Smooth muscle cell (in vitro differentiated cells): ENCODE measurements at regions not wholly inside any gene's neighbourhood (a gene's known extent, or its start where the extent isn't known, plus 50 kb on each side); places are given as distances from the start of the nearest gene placed in this dataset.

Experiments used
- DNase-seq: peaks from one replicate; lab custom pipeline; 2025; ENCODE audit not compliant: unreplicated experiment; lab: John Stamatoyannopoulos, UW
- H2AFZ ChIP-seq: fragments of 200-600 bp; sonication (generic); 2 replicates; pipeline ENCODE4 v1.6.0; 2016; ENCODE audit warnings: antibody characterized with exemption, low read depth, mild to moderate bottlenecking
- H3F3A ChIP-seq: fragments of 200-600 bp; sonication (generic); 2 replicates; pipeline ENCODE4 v1.6.0; 2017; ENCODE audit warnings: antibody characterized with exemption, low read depth
- H3K27ac ChIP-seq: fragments of 200-600 bp; sonication (generic); 2 replicates; pipeline ENCODE4 v1.5.1; 2016; ENCODE audit warnings: low read depth, mild to moderate bottlenecking
- H3K27me3 ChIP-seq: fragments of 200-600 bp; sonication (generic); 2 replicates; pipeline ENCODE4 v1.6.1; 2016; ENCODE audit warnings: low read depth, mild to moderate bottlenecking
- H3K36me3 ChIP-seq: fragments of 200-600 bp; sonication (generic); 2 replicates; pipeline ENCODE4 v1.5.1; 2016; ENCODE audit warnings: low read depth
- H3K4me1 ChIP-seq: fragments of 200-600 bp; sonication (generic); 2 replicates; pipeline ENCODE4 v1.5.1; 2016; ENCODE audit warnings: low read depth
- H3K4me2 ChIP-seq: fragments of 200-600 bp; sonication (generic); 2 replicates; pipeline ENCODE4 v1.6.0; 2016; ENCODE audit warnings: mild to moderate bottlenecking
- H3K4me3 ChIP-seq: fragments of 200-600 bp; sonication (generic); 2 replicates; pipeline ENCODE4 v1.5.1; 2016; ENCODE audit warnings: mild to moderate bottlenecking
- H3K79me2 ChIP-seq: fragments of 200-600 bp; sonication (generic); 2 replicates; pipeline ENCODE4 v1.6.0; 2016; ENCODE audit warnings: low read depth, mild to moderate bottlenecking
- H3K9ac ChIP-seq: fragments of 200-600 bp; sonication (generic); 2 replicates; pipeline ENCODE4 v1.6.0; 2016; ENCODE audit warnings: low read depth
- H3K9me3 ChIP-seq: fragments of 200-600 bp; sonication (generic); replicated peaks from 2 replicates; pipeline ENCODE4 v1.5.1; 2016; ENCODE audit warnings: low read depth
- H4K20me1 ChIP-seq: fragments of 200-600 bp; sonication (generic); 2 replicates; pipeline ENCODE4 v1.6.0; 2016; ENCODE audit warnings: low read depth
- WGBS: methylation state at CpG from one replicate; pipeline ENCODE4 v1.1.7; 2016; ENCODE audit warnings: low lambda C conversion rate; 5-methylcytosine and 5-hydroxymethylcytosine counted together
- TF ChIP-seq, protein P1 (sequence below): fragments of 200-600 bp; sonication (generic); IDR thresholded peaks from 2 replicates; pipeline ENCODE4 v1.5.1; 2017; ENCODE audit warnings: borderline replicate concordance, mild to moderate bottlenecking, antibody characterized with exemption; ENCODE audit not compliant: insufficient read depth, poor library complexity, severe bottlenecking

GRCh38 chr3:152959307-152959706, 124.4 kb downstream of the P2RY1 start:
- WGBS, result 78% methylated on average over 3 of the region's 3 CpGs
- Histone ChIP-seq H3K79me2 (no peaks in the 10 kb centered on the region), H2AFZ (no peak overlapping the region), H3K4me2 (no peak overlapping the region), H3K4me3 (no peak overlapping the region), H3K27ac (no peak overlapping the region), H3K4me1 (no peaks in the 10 kb centered on the region), H3F3A (no peaks in the 10 kb centered on the region), H3K27me3 (no peaks in the 10 kb centered on the region), H3K36me3 (no peaks in the 10 kb centered on the region), H4K20me1 (no peaks in the 10 kb centered on the region), H3K9me3 (no peaks in the 10 kb centered on the region), H3K9ac (no peak overlapping the region)
- TF ChIP-seq, protein P1, sequence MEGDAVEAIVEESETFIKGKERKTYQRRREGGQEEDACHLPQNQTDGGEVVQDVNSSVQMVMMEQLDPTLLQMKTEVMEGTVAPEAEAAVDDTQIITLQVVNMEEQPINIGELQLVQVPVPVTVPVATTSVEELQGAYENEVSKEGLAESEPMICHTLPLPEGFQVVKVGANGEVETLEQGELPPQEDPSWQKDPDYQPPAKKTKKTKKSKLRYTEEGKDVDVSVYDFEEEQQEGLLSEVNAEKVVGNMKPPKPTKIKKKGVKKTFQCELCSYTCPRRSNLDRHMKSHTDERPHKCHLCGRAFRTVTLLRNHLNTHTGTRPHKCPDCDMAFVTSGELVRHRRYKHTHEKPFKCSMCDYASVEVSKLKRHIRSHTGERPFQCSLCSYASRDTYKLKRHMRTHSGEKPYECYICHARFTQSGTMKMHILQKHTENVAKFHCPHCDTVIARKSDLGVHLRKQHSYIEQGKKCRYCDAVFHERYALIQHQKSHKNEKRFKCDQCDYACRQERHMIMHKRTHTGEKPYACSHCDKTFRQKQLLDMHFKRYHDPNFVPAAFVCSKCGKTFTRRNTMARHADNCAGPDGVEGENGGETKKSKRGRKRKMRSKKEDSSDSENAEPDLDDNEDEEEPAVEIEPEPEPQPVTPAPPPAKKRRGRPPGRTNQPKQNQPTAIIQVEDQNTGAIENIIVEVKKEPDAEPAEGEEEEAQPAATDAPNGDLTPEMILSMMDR, result no peak
- DNase-seq, result no peak

DNA sequence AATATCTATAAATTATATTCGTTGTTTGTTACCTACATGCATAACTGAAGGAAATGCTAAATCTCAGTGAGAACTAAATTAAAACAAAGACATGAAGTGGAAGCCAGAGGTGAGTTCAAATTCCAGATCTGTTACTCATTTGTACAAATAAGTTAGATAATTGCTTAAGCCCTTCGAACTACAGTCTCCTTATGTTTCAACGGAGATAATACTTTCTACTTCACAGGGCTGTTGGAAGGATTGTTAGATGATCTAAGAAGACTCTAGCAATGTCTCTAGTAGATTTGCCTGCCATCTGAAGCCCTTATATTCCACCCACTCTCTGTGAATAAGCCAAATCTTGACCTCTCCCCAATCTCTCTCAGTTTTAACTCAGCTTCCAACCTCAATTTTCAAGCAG, 125.8 kb downstream of the P2RY1 start:
- no peaks in the 10 kb centered on the region for H3K9me3 ChIP-seq
- no peaks in the 10 kb centered on the region for H3K79me2 ChIP-seq
- no peak overlapping the region for H3K27ac ChIP-seq
- no peak overlapping the region for H3K4me2 ChIP-seq
- H3F3A ChIP-seq, result no peaks in the 10 kb centered on the region
- H3K27me3 ChIP-seq, result no peaks in the 10 kb centered on the region
- WGBS, result 60% methylated on average over 3 of the region's 3 CpGs
- TF ChIP-seq, protein P1, result no peak
- H3K9ac ChIP-seq, result no peak overlapping the region
- DNase-seq, result no peak
- H3K4me3 ChIP-seq, result no peak overlapping the region
- H4K20me1 ChIP-seq, result no peaks in the 10 kb centered on the region
- no peak overlapping the region for H2AFZ ChIP-seq
- H3K4me1 ChIP-seq, result no peaks in the 10 kb centered on the region
- no peaks in the 10 kb centered on the region for H3K36me3 ChIP-seq

DNA sequence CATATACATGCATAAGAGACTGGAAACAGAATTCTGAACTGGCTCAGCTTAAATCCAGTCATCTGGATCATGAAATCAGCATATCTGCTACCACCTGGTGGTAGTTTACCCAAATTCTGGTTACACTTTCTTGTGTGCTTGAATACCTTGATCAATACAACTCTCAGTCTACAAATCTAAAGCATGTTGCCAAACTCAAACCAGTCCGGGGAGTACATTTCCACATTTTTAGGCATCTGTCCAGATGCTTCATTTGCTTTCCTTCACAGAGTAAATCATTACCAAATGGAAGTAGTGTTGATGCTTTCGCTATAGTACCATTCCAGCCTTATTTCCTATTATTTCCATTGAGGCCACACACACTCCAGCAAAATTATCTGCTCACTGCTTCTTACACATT, 126.4 kb downstream of the P2RY1 start:
- H3K79me2 ChIP-seq, result no peaks in the 10 kb centered on the region
- no peak for DNase-seq
- no peaks in the 10 kb centered on the region for H4K20me1 ChIP-seq
- H3K9me3 ChIP-seq, result no peaks in the 10 kb centered on the region
- TF ChIP-seq, protein P1, result peak; percentile 32
- H2AFZ ChIP-seq, result no peak overlapping the region
- H3K4me2 ChIP-seq, result no peak overlapping the region
- H3K27ac ChIP-seq, result no peak overlapping the region
- H3K27me3 ChIP-seq, result no peaks in the 10 kb centered on the region
- no peaks in the 10 kb centered on the region for H3K4me1 ChIP-seq
- WGBS, result 98% methylated on average over 2 of the region's 2 CpGs
- H3K36me3 ChIP-seq, result no peaks in the 10 kb centered on the region
- no peak overlapping the region for H3K9ac ChIP-seq
- no peak overlapping the region for H3K4me3 ChIP-seq
- H3F3A ChIP-seq, result no peaks in the 10 kb centered on the region

- Histone ChIP-seq H3K9me3 (no peaks in the 10 kb centered on the region), H3K4me1 (no peaks in the 10 kb centered on the region), H3K4me2 (no peak overlapping the region), H3K79me2 (no peaks in the 10 kb centered on the region), H3K27me3 (no peaks in the 10 kb centered on the region), H3K36me3 (peaks cover 5% of the 10 kb centered on the region), H3F3A (no peaks in the 10 kb centered on the region), H3K4me3 (no peak overlapping the region), H2AFZ (no peak overlapping the region), H3K27ac (no peak overlapping the region), H4K20me1 (no peaks in the 10 kb centered on the region), H3K9ac (no peak overlapping the region)
- 84% methylated on average over 1 of the region's 1 CpG for WGBS
- no peak for DNase-seq
- TF ChIP-seq, protein P1, result no peak
Observed at GRCh38 chr3:152964911-152965609, 130.1 kb downstream of the P2RY1 start.
